ENCODE measurements at regions not wholly inside any gene's neighbourhood (a gene's known extent, or its start where the extent isn't known, plus 50 kb on each side); places are given as distances from the start of the nearest gene placed in this dataset.
A peak's percentile ranks its signal among the peaks of the same experiment; 100 is the strongest.

- Histone ChIP-seq H3K27ac (peak overlapping the region in 3 of 5 donors; percentile 17 to 73 (median 56)), H3K27me3 (no peaks in the 10 kb centered on the region), H3K4me3 (no peak overlapping the region), H3K4me1 (peaks cover 0 to 35% (median 20%) of the 10 kb centered on the region in 4 donors), H3K9me3 (no peaks in the 10 kb centered on the region), H3K36me3 (no peaks in the 10 kb centered on the region)
- TF ChIP-seq POLR2AphosphoS5 (IDR thresholded peaks at IDR 0.05) = no peak
- no peak for TF ChIP-seq CTCF (IDR thresholded peaks at IDR 0.05)
- no peak for TF ChIP-seq EP300 (IDR thresholded peaks at IDR 0.05)
- TF ChIP-seq POLR2A (IDR thresholded peaks at IDR 0.05) = no peak
- 55 to 59% (median 57%) methylated on average over 10 of the region's 10 CpGs for WGBS, 5 donors
- peak in 1 of 2 donors; percentile 29 for DNase-seq
- intact Hi-C loops (cut with DNase I; ENCODE audit: low total_unique reads) = no loop called here
These were observed 195.2 kb upstream of the C1QTNF7 start for GRCh38 chr4:15232366-15233263.

DNA sequence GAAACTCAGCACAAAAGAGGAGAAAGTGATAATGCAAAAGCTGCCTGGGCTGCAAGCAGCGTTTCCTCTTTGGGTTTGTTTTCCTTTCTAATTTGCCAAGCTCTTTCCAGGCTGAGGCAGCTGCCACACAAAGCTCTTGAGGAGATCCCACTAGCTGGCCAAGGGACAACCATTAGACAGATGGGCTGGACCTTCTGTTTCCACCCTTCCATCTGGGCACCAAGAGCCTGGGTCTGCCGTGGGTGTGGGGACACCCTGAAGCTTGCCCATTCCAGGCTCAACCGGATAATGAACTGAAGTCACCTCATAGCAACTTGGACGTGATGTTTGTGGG is 194.6 kb upstream of the C1QTNF7 start:
- peak overlapping the region in 3 of 5 donors; percentile 17 to 73 (median 56) for H3K27ac ChIP-seq
- intact Hi-C loops (cut with DNase I; ENCODE audit: low total_unique reads) = no loop called here
- 25 to 46% (median 43%) methylated on average over 4 of the region's 4 CpGs for WGBS, 5 donors
- TF ChIP-seq CTCF (IDR thresholded peaks at IDR 0.05) (no peak), EP300 (IDR thresholded peaks at IDR 0.05) (no peak), POLR2A (IDR thresholded peaks at IDR 0.05) (no peak)
- H3K4me1 ChIP-seq = peaks cover 0 to 36% (median 20%) of the 10 kb centered on the region in 4 donors
- H3K9me3 ChIP-seq = no peaks in the 10 kb centered on the region
- peak in 1 of 2 donors; percentile 27 for DNase-seq
- no peaks in the 10 kb centered on the region for H3K36me3 ChIP-seq
- no peaks in the 10 kb centered on the region for H3K27me3 ChIP-seq
- H3K4me3 ChIP-seq = no peak overlapping the region

DNA sequence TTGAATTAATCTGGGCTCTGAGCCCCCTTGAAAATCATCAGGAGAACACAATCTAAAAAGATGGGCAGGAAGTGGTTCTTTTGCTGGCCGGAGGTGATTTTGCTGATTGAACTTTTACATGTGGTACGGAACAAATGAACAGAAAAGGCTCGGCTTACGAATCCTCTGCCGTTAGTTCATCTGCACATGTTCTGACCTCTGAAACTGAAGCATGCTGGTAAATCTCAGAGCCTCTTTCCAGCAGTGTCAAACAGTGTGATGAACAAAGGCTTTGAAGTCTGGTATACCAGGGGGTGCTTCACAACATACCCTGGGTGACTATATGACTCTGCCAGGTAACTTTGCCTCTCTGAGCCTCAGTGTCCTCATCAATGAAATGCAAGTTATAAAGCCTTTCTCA is 194.2 kb upstream of the C1QTNF7 start:
- Histone ChIP-seq H3K36me3 (no peaks in the 10 kb centered on the region), H3K4me3 (no peak overlapping the region), H3K4me1 (peaks cover 0 to 40% (median 21%) of the 10 kb centered on the region in 4 donors), H3K27ac (peak overlapping the region in 3 of 5 donors; percentile 17 to 73 (median 56)), H3K9me3 (no peaks in the 10 kb centered on the region), H3K27me3 (no peaks in the 10 kb centered on the region)
- TF ChIP-seq CTCF (IDR thresholded peaks at IDR 0.05) = no peak
- peak in 1 of 2 donors; percentile 25 for DNase-seq
- 48 to 67% (median 63%) methylated on average over 5 of the region's 5 CpGs for WGBS, 5 donors
- intact Hi-C loops (cut with DNase I; ENCODE audit: low total_unique reads) = no loop called here

GRCh38 chr4:15234116-15234855 is 193.5 kb upstream of the C1QTNF7 start:
- Histone ChIP-seq H3K27ac (peak overlapping the region in 4 of 5 donors; percentile 9 to 73 (median 58)), H3K9me3 (no peaks in the 10 kb centered on the region), H3K36me3 (no peaks in the 10 kb centered on the region), H3K27me3 (no peaks in the 10 kb centered on the region), H3K4me3 (no peak overlapping the region), H3K4me1 (peaks cover 0 to 46% (median 25%) of the 10 kb centered on the region in 4 donors)
- intact Hi-C loops (cut with DNase I; ENCODE audit: low total_unique reads) = no loop called here
- 57 to 72% (median 66%) methylated on average over 7 of the region's 7 CpGs for WGBS, 5 donors
- no peak for TF ChIP-seq CTCF (IDR thresholded peaks at IDR 0.05)
- TF ChIP-seq POLR2A (IDR thresholded peaks at IDR 0.05) = no peak
- no peak for TF ChIP-seq POLR2AphosphoS5 (IDR thresholded peaks at IDR 0.05)
- TF ChIP-seq EP300 (IDR thresholded peaks at IDR 0.05) = no peak
- peak in 1 of 2 donors; percentile 17 for DNase-seq
